ENCODE measurements at regions not wholly inside any gene's neighbourhood (a gene's known extent, or its start where the extent isn't known, plus 50 kb on each side); places are given as distances from the start of the nearest gene placed in this dataset.

- no peak for TF ChIP-seq CTCF (IDR thresholded peaks at IDR 0.05; ENCODE audit: insufficient read depth, low read length, poor library complexity, severe bottlenecking)
- no peak overlapping the region for H3K4me3 ChIP-seq (replicated peaks; ENCODE audit: low read depth, low read length)
- DNase-seq (ENCODE audit: extremely low read depth, insufficient read length) = no peak
- no peaks in the 10 kb centered on the region for H3K27me3 ChIP-seq (replicated peaks; ENCODE audit: control insufficient read depth, insufficient read depth, low read length)
- H3K36me3 ChIP-seq (ENCODE audit: control insufficient read depth, insufficient read depth, low read length) = no peaks in the 10 kb centered on the region
These were observed 538.6 kb upstream of the ROBO2 start for GRCh38 chr3:76501315-76501714.

DNA sequence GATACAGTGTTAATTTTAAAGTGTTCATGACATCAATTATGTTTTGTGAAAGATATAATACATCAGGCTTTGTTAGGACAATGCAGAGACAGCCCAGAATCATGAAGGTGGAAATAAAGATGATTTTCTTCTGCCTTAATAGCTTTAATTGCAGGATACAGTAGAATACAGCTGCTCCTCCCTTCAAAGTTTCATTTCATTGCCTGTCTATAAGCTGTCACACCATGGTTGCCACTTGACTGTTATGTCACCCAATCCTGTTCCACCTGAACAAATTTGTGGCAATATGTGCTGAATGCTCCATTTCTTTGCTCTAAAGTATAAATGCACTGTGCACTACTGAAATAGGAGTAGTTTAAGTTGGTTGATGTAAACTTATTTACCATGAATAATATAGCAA, 537.8 kb upstream of the ROBO2 start:
- no peak overlapping the region for H3K4me3 ChIP-seq (replicated peaks; ENCODE audit: low read depth, low read length)
- H3K27me3 ChIP-seq (replicated peaks; ENCODE audit: control insufficient read depth, insufficient read depth, low read length) = no peaks in the 10 kb centered on the region
- H3K36me3 ChIP-seq (ENCODE audit: control insufficient read depth, insufficient read depth, low read length) = no peaks in the 10 kb centered on the region
- no peak for DNase-seq (ENCODE audit: extremely low read depth, insufficient read length)
- TF ChIP-seq CTCF (IDR thresholded peaks at IDR 0.05; ENCODE audit: insufficient read depth, low read length, poor library complexity, severe bottlenecking) = no peak

DNA sequence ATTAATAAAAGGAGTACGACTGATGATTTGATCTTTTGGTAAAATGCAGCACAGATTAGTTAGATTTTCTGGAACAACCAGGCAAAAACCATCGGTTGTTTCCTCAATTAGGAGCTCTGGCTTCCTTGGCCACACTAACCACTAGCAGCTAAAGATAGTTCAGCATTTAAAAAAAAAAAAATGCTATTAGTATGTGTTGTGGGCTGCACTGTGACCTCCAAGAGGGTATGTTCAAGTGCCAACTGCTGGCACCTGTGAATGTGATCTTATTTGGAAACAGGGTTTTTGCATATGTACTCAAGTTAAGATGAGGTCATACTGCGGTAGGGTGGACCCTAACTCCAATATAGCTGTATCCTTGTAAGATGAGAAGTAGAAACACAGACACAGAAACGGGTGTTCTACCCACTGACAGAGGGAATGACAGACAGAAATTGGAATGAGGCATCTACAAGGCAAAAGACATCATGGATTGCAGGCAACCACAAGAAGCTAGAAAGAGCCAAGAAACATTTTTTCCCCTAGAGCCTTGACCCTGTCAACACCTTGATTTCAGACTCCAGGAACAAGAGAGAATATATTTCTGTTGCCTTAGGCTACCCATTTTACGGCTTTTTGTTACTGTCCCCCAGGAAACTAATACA, 534.6 kb upstream of the ROBO2 start:
- H3K36me3 ChIP-seq (ENCODE audit: control insufficient read depth, insufficient read depth, low read length) = no peaks in the 10 kb centered on the region
- H3K27me3 ChIP-seq (replicated peaks; ENCODE audit: control insufficient read depth, insufficient read depth, low read length) = no peaks in the 10 kb centered on the region
- H3K4me3 ChIP-seq (replicated peaks; ENCODE audit: low read depth, low read length) = no peak overlapping the region
- no peak for TF ChIP-seq CTCF (IDR thresholded peaks at IDR 0.05; ENCODE audit: insufficient read depth, low read length, poor library complexity, severe bottlenecking)
- no peak for DNase-seq (ENCODE audit: extremely low read depth, insufficient read length)

- Histone ChIP-seq H3K27me3 (replicated peaks; ENCODE audit: control insufficient read depth, insufficient read depth, low read length) (no peaks in the 10 kb centered on the region), H3K36me3 (ENCODE audit: control insufficient read depth, insufficient read depth, low read length) (no peaks in the 10 kb centered on the region), H3K4me3 (replicated peaks; ENCODE audit: low read depth, low read length) (no peak overlapping the region)
- DNase-seq (ENCODE audit: extremely low read depth, insufficient read length) = no peak
- TF ChIP-seq CTCF (IDR thresholded peaks at IDR 0.05; ENCODE audit: insufficient read depth, low read length, poor library complexity, severe bottlenecking) = no peak
These were observed 530.6 kb upstream of the ROBO2 start for GRCh38 chr3:76509179-76509830.

- H3K27me3 ChIP-seq (replicated peaks; ENCODE audit: control insufficient read depth, insufficient read depth, low read length) = no peaks in the 10 kb centered on the region
- no peak for DNase-seq (ENCODE audit: extremely low read depth, insufficient read length)
- TF ChIP-seq CTCF (IDR thresholded peaks at IDR 0.05; ENCODE audit: insufficient read depth, low read length, poor library complexity, severe bottlenecking) = no peak
These were observed 525.1 kb upstream of the ROBO2 start for GRCh38 chr3:76514836-76515235.

More at GRCh38 chr3:76514836-76515235, 525.1 kb upstream of the ROBO2 start:
- no peak overlapping the region for H3K4me3 ChIP-seq (replicated peaks; ENCODE audit: low read depth, low read length)
- H3K36me3 ChIP-seq (ENCODE audit: control insufficient read depth, insufficient read depth, low read length) = no peaks in the 10 kb centered on the region
